ENCODE measurements at regions not wholly inside any gene's neighbourhood (a gene's known extent, or its start where the extent isn't known, plus 50 kb on each side); places are given as distances from the start of the nearest gene placed in this dataset.

DNA sequence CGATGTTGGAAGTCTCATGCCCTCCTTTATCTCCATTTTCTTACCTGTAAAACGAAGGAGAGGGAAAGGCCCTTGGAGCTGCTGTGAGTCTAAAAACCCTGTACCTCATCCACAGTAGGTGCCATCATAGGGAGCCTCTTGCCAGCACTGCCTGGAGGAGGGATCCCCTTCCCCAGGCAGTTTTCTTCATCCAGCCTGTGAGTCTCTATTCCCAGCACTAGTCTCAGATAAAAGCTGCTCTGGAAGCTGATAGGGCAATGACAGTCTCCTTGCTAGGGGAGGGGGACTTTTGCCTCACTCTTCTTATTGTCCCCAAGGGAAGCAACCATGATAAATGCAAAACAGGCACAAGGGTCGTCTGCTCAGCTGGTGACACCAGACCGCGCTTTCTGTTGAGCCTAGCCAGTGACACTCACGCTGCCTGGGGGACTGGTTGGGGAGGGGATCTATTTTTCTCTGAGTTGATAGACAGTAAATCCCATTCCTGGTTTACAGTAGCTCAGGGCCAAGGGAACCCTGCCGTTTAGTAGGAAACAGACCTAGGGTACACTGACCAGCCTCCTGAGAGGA lies 139.5 kb upstream of the NABP1 start:
- H3K4me1 ChIP-seq = no peaks in the 10 kb centered on the region
- TF ChIP-seq, protein P1, sequence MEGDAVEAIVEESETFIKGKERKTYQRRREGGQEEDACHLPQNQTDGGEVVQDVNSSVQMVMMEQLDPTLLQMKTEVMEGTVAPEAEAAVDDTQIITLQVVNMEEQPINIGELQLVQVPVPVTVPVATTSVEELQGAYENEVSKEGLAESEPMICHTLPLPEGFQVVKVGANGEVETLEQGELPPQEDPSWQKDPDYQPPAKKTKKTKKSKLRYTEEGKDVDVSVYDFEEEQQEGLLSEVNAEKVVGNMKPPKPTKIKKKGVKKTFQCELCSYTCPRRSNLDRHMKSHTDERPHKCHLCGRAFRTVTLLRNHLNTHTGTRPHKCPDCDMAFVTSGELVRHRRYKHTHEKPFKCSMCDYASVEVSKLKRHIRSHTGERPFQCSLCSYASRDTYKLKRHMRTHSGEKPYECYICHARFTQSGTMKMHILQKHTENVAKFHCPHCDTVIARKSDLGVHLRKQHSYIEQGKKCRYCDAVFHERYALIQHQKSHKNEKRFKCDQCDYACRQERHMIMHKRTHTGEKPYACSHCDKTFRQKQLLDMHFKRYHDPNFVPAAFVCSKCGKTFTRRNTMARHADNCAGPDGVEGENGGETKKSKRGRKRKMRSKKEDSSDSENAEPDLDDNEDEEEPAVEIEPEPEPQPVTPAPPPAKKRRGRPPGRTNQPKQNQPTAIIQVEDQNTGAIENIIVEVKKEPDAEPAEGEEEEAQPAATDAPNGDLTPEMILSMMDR (IDR thresholded peaks at IDR 0.05) = no peak
- TF ChIP-seq POLR2AphosphoS5 (IDR thresholded peaks at IDR 0.05) (no peak), EP300 (IDR thresholded peaks at IDR 0.05) (no peak), POLR2A (IDR thresholded peaks at IDR 0.05; ENCODE audit: low read depth) (no peak)
- no peaks in the 10 kb centered on the region for H3K9me3 ChIP-seq
- no peaks in the 10 kb centered on the region for H3K27me3 ChIP-seq
- H3K27ac ChIP-seq (replicated peaks in 1 of 4) = no peak overlapping the region
- no peak for DNase-seq (ENCODE audit: extremely low spot score)
- intact Hi-C loops (cut with DNase I) = no loop called here
- no peak overlapping the region for H3K4me3 ChIP-seq
- 74% methylated on average over 7 of the region's 7 CpGs for WGBS
- no peaks in the 10 kb centered on the region for H3K36me3 ChIP-seq

DNA sequence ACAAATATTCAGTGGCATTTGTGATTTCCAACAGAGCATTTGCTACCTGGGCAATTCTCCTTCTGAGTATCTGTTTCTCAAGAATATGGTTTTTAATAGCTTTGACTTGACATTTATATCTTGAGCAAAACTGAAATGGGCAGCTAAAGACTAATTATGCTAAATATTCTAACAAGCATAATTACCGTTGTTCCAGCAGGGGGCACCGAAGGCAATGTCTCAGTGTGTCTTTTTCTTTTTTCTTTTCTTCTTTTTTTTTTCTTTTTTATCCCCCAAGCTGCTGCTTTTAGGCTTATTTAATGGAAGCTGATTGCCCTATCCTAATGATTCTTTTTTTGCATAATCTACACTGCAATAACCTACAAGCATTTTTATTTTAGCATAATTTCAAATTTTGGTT lies 138.9 kb upstream of the NABP1 start:
- Histone ChIP-seq H3K27ac (replicated peaks in 1 of 4) (no peak overlapping the region), H3K36me3 (no peaks in the 10 kb centered on the region), H3K27me3 (no peaks in the 10 kb centered on the region), H3K4me3 (no peak overlapping the region), H3K9me3 (no peaks in the 10 kb centered on the region), H3K4me1 (no peaks in the 10 kb centered on the region)
- 26% methylated on average over 2 of the region's 2 CpGs for WGBS
- TF ChIP-seq EP300 (IDR thresholded peaks at IDR 0.05) = no peak
- TF ChIP-seq, protein P1 (IDR thresholded peaks at IDR 0.05) = peak in 2 of 3 experiments; percentile 27 to 44
- intact Hi-C loops (cut with DNase I) = no loop called here
- DNase-seq (ENCODE audit: extremely low spot score) = no peak

DNA sequence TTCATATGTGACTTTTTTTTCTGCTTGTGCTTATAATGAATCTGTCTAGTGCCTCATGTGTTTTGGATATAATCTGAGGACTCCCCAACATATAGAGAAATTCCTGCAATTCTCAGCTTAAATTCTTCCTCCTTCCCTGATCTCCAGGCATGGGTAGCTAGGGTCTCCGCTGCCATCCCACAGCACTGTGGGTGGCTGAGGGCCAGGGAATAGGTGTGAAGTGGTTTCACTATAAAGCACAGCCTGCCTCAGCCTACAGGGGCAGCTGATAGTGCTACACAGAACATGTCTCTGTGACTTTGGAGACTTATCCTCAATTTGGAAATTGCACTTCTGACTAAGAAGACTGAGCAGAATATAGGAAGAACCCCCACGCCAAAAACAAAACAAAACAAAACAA lies 137.3 kb upstream of the NABP1 start:
- TF ChIP-seq, protein P1 (IDR thresholded peaks at IDR 0.05) = no peak
- TF ChIP-seq POLR2A (IDR thresholded peaks at IDR 0.05; ENCODE audit: low read depth) (no peak), EP300 (IDR thresholded peaks at IDR 0.05) (no peak), POLR2AphosphoS5 (IDR thresholded peaks at IDR 0.05) (no peak)
- WGBS = 90% methylated on average over 2 of the region's 2 CpGs
- no peak overlapping the region for H3K4me3 ChIP-seq
- no peak for DNase-seq (ENCODE audit: extremely low spot score)
- no peaks in the 10 kb centered on the region for H3K4me1 ChIP-seq
- H3K27ac ChIP-seq (replicated peaks in 1 of 4) = no peak overlapping the region
- intact Hi-C loops (cut with DNase I) = no loop called here
- no peaks in the 10 kb centered on the region for H3K9me3 ChIP-seq
- no peaks in the 10 kb centered on the region for H3K36me3 ChIP-seq
- H3K27me3 ChIP-seq = no peaks in the 10 kb centered on the region

DNA sequence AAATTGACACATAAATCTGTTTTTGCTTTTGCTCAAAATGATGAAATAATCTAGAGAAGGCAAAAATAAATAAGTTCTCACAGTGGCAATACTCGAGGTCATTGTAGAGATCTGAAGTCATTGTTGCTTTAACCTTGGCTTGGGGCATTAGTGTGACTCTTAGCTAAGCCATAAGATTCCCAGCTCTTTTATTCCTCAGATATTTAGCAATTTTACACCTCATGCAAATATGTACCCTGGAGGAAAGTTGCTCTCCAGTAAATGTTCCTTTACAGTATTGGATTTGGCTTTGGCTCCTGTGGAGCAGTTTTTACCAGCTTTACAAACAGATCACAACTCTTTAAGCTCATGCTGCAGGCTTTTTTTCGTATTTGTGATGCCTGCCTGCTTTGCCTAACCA lies 134.2 kb upstream of the NABP1 start:
- Histone ChIP-seq H3K36me3 (no peaks in the 10 kb centered on the region), H3K9me3 (no peaks in the 10 kb centered on the region), H3K4me1 (no peaks in the 10 kb centered on the region), H3K27me3 (no peaks in the 10 kb centered on the region), H3K27ac (replicated peaks in 1 of 4) (no peak overlapping the region), H3K4me3 (no peak overlapping the region)
- intact Hi-C loops (cut with DNase I) = no loop called here
- WGBS = 64% methylated on average over 2 of the region's 2 CpGs
- TF ChIP-seq, protein P1 (IDR thresholded peaks at IDR 0.05) = no peak
- no peak for TF ChIP-seq POLR2A (IDR thresholded peaks at IDR 0.05; ENCODE audit: low read depth)
- TF ChIP-seq EP300 (IDR thresholded peaks at IDR 0.05) = no peak
- no peak for TF ChIP-seq POLR2AphosphoS5 (IDR thresholded peaks at IDR 0.05)
- no peak for DNase-seq (ENCODE audit: extremely low spot score)

DNA sequence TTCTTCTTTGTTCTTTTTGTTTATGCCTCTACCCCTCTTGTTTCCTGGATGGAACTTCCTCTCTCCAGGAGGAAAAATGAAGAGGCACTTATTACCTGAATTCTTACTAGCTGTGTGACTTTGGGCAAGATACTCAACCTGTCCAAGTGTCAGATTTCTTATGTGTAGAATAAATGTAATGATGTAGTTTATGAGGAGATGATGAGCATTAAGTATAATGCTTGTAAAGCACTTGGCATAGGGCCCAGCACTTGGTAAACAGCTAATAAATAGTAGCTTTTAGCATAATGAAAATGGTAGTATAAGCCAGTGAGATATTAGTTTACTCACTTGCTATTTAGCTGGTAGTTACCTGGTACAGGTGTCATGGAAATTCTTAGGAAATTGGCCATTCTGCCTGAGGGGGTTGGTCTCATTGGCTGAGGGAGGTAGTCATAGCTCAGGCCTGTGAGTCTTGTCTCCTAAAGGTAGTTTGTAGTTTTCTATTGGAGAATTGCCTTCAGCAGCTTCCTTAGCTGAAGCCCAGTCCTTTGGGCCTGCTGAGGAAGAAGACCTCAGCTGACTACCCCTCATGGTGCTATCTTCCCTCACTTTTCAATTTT lies 133.4 kb upstream of the NABP1 start:
- Histone ChIP-seq H3K27ac (replicated peaks in 1 of 4) (no peak overlapping the region), H3K36me3 (no peaks in the 10 kb centered on the region), H3K9me3 (no peaks in the 10 kb centered on the region), H3K27me3 (no peaks in the 10 kb centered on the region), H3K4me3 (no peak overlapping the region), H3K4me1 (no peaks in the 10 kb centered on the region)
- intact Hi-C loops (cut with DNase I) = no loop called here
- no peak for DNase-seq (ENCODE audit: extremely low spot score)
- TF ChIP-seq POLR2A (IDR thresholded peaks at IDR 0.05; ENCODE audit: low read depth) (no peak), POLR2AphosphoS5 (IDR thresholded peaks at IDR 0.05) (no peak), EP300 (IDR thresholded peaks at IDR 0.05) (no peak)
- TF ChIP-seq, protein P1 (IDR thresholded peaks at IDR 0.05) = no peak
